Activated naive CD8-positive, alpha-beta T cell treated with anti-CD3 and anti-CD28 coated beads, Interleukin-2, amount 10 ng/mL, durations not matched to agents 7 days and 5 days (primary cell): ENCODE measurements at regions not wholly inside any gene's neighbourhood (a gene's known extent, or its start where the extent isn't known, plus 50 kb on each side); places are given as distances from the start of the nearest gene placed in this dataset.
"Not testable (repeated sequence)": the region's sequence is repeated elsewhere in the genome, so short reads cannot be mapped to it uniquely, and the experiment has no call there.

Experiments
- ATAC-seq: fragments of 150-1000 bp; cut with Tn5 transposase; one replicate; pipeline ENCODE4 v1.10.0; 2021; ENCODE audit warnings: low read depth, moderate library complexity
- POLR2A ChIA-PET: fragments of 350-600 bp; sonication (Branson Sonifier 250); formaldehyde crosslinking; loops from one replicate; lab custom pipeline; 2021; ENCODE audit warnings: antibody characterized with exemption; lab: Charles Lee
- DNase-seq: peaks from one replicate; pipeline ENCODE4 v3.0.0; 2021
- H3K27ac Mint-ChIP-seq: one replicate; pipeline ENCODE4 v1.8.0; 2022; ENCODE audit warnings: mild to moderate bottlenecking, mixed read lengths
- H3K27me3 Mint-ChIP-seq: one replicate; pipeline ENCODE4 v1.8.0; 2022; ENCODE audit warnings: mild to moderate bottlenecking, moderate library complexity, mixed read lengths
- H3K36me3 Mint-ChIP-seq: one replicate; pipeline ENCODE4 v1.8.0; 2021; ENCODE audit warnings: mild to moderate bottlenecking, mixed read lengths
- H3K4me1 Mint-ChIP-seq: one replicate; pipeline ENCODE4 v1.8.0; 2021; ENCODE audit warnings: mixed read lengths
- H3K4me3 Mint-ChIP-seq: one replicate; pipeline ENCODE4 v1.8.0; 2022; ENCODE audit warnings: mild to moderate bottlenecking, moderate library complexity, mixed read lengths
- H3K9me3 Mint-ChIP-seq: one replicate; pipeline ENCODE4 v1.8.0; 2021; ENCODE audit warnings: mixed read lengths

- Mint-ChIP-seq H3K36me3 (no peaks in the 10 kb centered on the region), H3K9me3 (peaks cover 8% of the 10 kb centered on the region), H3K4me1 (no peaks in the 10 kb centered on the region), H3K27me3 (no peaks in the 10 kb centered on the region), H3K4me3 (no peak overlapping the region), H3K27ac (no peak overlapping the region)
- ATAC-seq, result no peak
- POLR2A ChIA-PET, result no interaction called here
- DNase-seq, result no peak
Measured at GRCh38 chr7:54201501-54201900, 340.7 kb upstream of the VSTM2A start.

- Mint-ChIP-seq H3K36me3 (no peaks in the 10 kb centered on the region), H3K9me3 (peaks cover 29% of the 10 kb centered on the region), H3K27ac (no peak overlapping the region), H3K27me3 (no peaks in the 10 kb centered on the region), H3K4me1 (no peaks in the 10 kb centered on the region), H3K4me3 (no peak overlapping the region)
- ATAC-seq, result no peak
- POLR2A ChIA-PET, result no interaction called here
- no peak for DNase-seq
Measured at GRCh38 chr7:54215424-54215823, 326.8 kb upstream of the VSTM2A start.

GRCh38 chr7:54226030-54226429, 316.1 kb upstream of the VSTM2A start:
- H3K36me3 Mint-ChIP-seq, ATAC-seq, H3K27ac Mint-ChIP-seq, H3K4me3 Mint-ChIP-seq, POLR2A ChIA-PET, DNase-seq, H3K9me3 Mint-ChIP-seq, H3K4me1 Mint-ChIP-seq, H3K27me3 Mint-ChIP-seq: not testable (repeated sequence)

- no peak for DNase-seq
- Mint-ChIP-seq H3K4me3 (no peak overlapping the region), H3K9me3 (peaks cover 6% of the 10 kb centered on the region), H3K27me3 (no peaks in the 10 kb centered on the region), H3K27ac (no peak overlapping the region), H3K4me1 (no peaks in the 10 kb centered on the region), H3K36me3 (no peaks in the 10 kb centered on the region)
- POLR2A ChIA-PET, result no interaction called here
- ATAC-seq, result no peak
Measured at GRCh38 chr7:54242776-54243175, 299.4 kb upstream of the VSTM2A start.

- Mint-ChIP-seq H3K4me3 (no peak overlapping the region), H3K27ac (no peak overlapping the region), H3K4me1 (no peaks in the 10 kb centered on the region), H3K27me3 (no peaks in the 10 kb centered on the region), H3K9me3 (peaks cover 6% of the 10 kb centered on the region), H3K36me3 (no peaks in the 10 kb centered on the region)
- POLR2A ChIA-PET, result no interaction called here
- ATAC-seq (no peak), DNase-seq (no peak)
Measured at GRCh38 chr7:54245020-54245419, 297.2 kb upstream of the VSTM2A start.

- DNase-seq, result no peak
- POLR2A ChIA-PET, result no interaction called here
- H3K36me3 Mint-ChIP-seq, result no peaks in the 10 kb centered on the region
Measured at GRCh38 chr7:54249686-54250085, 292.5 kb upstream of the VSTM2A start.

GRCh38 chr7:54252256-54253035, 289.7 kb upstream of the VSTM2A start:
- ATAC-seq (no peak), DNase-seq (no peak)

More at GRCh38 chr7:54249686-54250085, 292.5 kb upstream of the VSTM2A start:
- Mint-ChIP-seq H3K9me3 (peaks cover 1% of the 10 kb centered on the region), H3K4me3 (no peak overlapping the region), H3K27me3 (no peaks in the 10 kb centered on the region), H3K27ac (no peak overlapping the region), H3K4me1 (no peaks in the 10 kb centered on the region)
- no peak for ATAC-seq

GRCh38 chr7:54253036-54253373, 289.2 kb upstream of the VSTM2A start:
- ATAC-seq (no peak), DNase-seq (no peak)
- Mint-ChIP-seq H3K27me3 (no peaks in the 10 kb centered on the region), H3K4me1 (no peaks in the 10 kb centered on the region), H3K27ac (no peak overlapping the region), H3K4me3 (no peak overlapping the region), H3K9me3 (peaks cover 5% of the 10 kb centered on the region), H3K36me3 (no peaks in the 10 kb centered on the region)
- POLR2A ChIA-PET, result no interaction called here

More at GRCh38 chr7:54252256-54253035, 289.7 kb upstream of the VSTM2A start:
- H3K4me1 Mint-ChIP-seq, result no peaks in the 10 kb centered on the region
- H3K4me3 Mint-ChIP-seq, result no peak overlapping the region
- POLR2A ChIA-PET, result no interaction called here
- H3K9me3 Mint-ChIP-seq, result peaks cover 5% of the 10 kb centered on the region
- no peaks in the 10 kb centered on the region for H3K27me3 Mint-ChIP-seq
- H3K27ac Mint-ChIP-seq, result no peak overlapping the region
- H3K36me3 Mint-ChIP-seq, result no peaks in the 10 kb centered on the region

- no peaks in the 10 kb centered on the region for H3K4me1 Mint-ChIP-seq
- no peak for ATAC-seq
- H3K4me3 Mint-ChIP-seq, result no peak overlapping the region
- H3K27ac Mint-ChIP-seq, result no peak overlapping the region
- POLR2A ChIA-PET, result no interaction called here
- peaks cover 5% of the 10 kb centered on the region for H3K9me3 Mint-ChIP-seq
- DNase-seq, result no peak
- H3K27me3 Mint-ChIP-seq, result no peaks in the 10 kb centered on the region
- H3K36me3 Mint-ChIP-seq, result no peaks in the 10 kb centered on the region
Measured at GRCh38 chr7:54255242-54255641, 286.9 kb upstream of the VSTM2A start.

GRCh38 chr7:54259185-54259584, 283.0 kb upstream of the VSTM2A start:
- ATAC-seq (no peak), DNase-seq (no peak)
- Mint-ChIP-seq H3K4me3 (no peak overlapping the region), H3K27me3 (no peaks in the 10 kb centered on the region), H3K9me3 (peaks cover 7% of the 10 kb centered on the region), H3K36me3 (no peaks in the 10 kb centered on the region), H3K27ac (no peak overlapping the region), H3K4me1 (no peaks in the 10 kb centered on the region)
- POLR2A ChIA-PET, result no interaction called here

GRCh38 chr7:54260941-54261371, 281.2 kb upstream of the VSTM2A start:
- peaks cover 9% of the 10 kb centered on the region for H3K9me3 Mint-ChIP-seq
- H3K27me3 Mint-ChIP-seq, result no peaks in the 10 kb centered on the region
- no peaks in the 10 kb centered on the region for H3K4me1 Mint-ChIP-seq
- DNase-seq, result no peak
- POLR2A ChIA-PET, result no interaction called here
- no peak for ATAC-seq
- no peak overlapping the region for H3K27ac Mint-ChIP-seq
- no peaks in the 10 kb centered on the region for H3K36me3 Mint-ChIP-seq
- H3K4me3 Mint-ChIP-seq, result no peak overlapping the region

GRCh38 chr7:54278847-54279246, 263.3 kb upstream of the VSTM2A start:
- peaks cover 7% of the 10 kb centered on the region for H3K9me3 Mint-ChIP-seq
- ATAC-seq, result no peak

GRCh38 chr7:54292171-54292925, 249.8 kb upstream of the VSTM2A start:
- Mint-ChIP-seq H3K4me1 (no peaks in the 10 kb centered on the region), H3K27ac (no peak overlapping the region), H3K27me3 (no peaks in the 10 kb centered on the region), H3K9me3 (peaks cover 3% of the 10 kb centered on the region), H3K4me3 (no peak overlapping the region), H3K36me3 (no peaks in the 10 kb centered on the region)
- DNase-seq, result no peak
- no peak for ATAC-seq
- POLR2A ChIA-PET, result no interaction called here

More at GRCh38 chr7:54278847-54279246, 263.3 kb upstream of the VSTM2A start:
- POLR2A ChIA-PET, result no interaction called here
- no peak for DNase-seq
- H3K36me3 Mint-ChIP-seq, result no peaks in the 10 kb centered on the region
- H3K27ac Mint-ChIP-seq, result no peak overlapping the region
- H3K4me1 Mint-ChIP-seq, result no peaks in the 10 kb centered on the region
- no peaks in the 10 kb centered on the region for H3K27me3 Mint-ChIP-seq
- no peak overlapping the region for H3K4me3 Mint-ChIP-seq

- ATAC-seq (no peak), DNase-seq (no peak)
- Mint-ChIP-seq H3K27me3 (no peaks in the 10 kb centered on the region), H3K4me3 (no peak overlapping the region), H3K27ac (no peak overlapping the region), H3K4me1 (no peaks in the 10 kb centered on the region), H3K36me3 (no peaks in the 10 kb centered on the region), H3K9me3 (peaks cover 4% of the 10 kb centered on the region)
- POLR2A ChIA-PET, result no interaction called here
Measured at GRCh38 chr7:54299426-54299825, 242.7 kb upstream of the VSTM2A start.
